ENCODE measurements at regions not wholly inside any gene's neighbourhood (a gene's known extent, or its start where the extent isn't known, plus 50 kb on each side); places are given as distances from the start of the nearest gene placed in this dataset.

DNA sequence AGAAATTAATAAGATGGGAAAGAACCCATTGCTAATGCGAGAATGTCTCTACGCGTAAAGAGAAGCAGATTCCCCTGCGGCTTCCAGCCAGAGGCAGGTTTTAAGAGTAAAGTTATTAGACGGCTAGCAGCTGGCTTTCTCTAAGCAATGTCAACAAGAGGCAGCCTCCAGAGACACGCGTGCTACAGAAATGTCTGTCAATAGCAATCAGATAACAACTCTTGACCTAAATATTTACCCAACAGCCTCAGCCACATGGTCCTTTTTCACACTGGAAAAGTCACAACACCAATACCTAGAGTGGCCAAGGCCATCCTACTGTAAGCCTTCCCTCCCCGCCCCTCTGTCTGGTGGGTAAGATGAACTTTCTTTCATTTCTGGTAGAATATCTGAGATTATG lies 146.0 kb upstream of the SFSWAP start:
- H3K9me3 ChIP-seq, result no peaks in the 10 kb centered on the region
- no peaks in the 10 kb centered on the region for H3K27me3 ChIP-seq
- H3K36me3 ChIP-seq, result no peaks in the 10 kb centered on the region
- no peak overlapping the region for H3K4me3 ChIP-seq
- DNase-seq (ENCODE audit: low spot score in 2 of 2), result no peak
- no peak overlapping the region for H3K27ac ChIP-seq
- H3K4me1 ChIP-seq, result no peaks in the 10 kb centered on the region
- intact Hi-C loops (cut with DNase I), result no loop called here
- TF ChIP-seq, protein P1, sequence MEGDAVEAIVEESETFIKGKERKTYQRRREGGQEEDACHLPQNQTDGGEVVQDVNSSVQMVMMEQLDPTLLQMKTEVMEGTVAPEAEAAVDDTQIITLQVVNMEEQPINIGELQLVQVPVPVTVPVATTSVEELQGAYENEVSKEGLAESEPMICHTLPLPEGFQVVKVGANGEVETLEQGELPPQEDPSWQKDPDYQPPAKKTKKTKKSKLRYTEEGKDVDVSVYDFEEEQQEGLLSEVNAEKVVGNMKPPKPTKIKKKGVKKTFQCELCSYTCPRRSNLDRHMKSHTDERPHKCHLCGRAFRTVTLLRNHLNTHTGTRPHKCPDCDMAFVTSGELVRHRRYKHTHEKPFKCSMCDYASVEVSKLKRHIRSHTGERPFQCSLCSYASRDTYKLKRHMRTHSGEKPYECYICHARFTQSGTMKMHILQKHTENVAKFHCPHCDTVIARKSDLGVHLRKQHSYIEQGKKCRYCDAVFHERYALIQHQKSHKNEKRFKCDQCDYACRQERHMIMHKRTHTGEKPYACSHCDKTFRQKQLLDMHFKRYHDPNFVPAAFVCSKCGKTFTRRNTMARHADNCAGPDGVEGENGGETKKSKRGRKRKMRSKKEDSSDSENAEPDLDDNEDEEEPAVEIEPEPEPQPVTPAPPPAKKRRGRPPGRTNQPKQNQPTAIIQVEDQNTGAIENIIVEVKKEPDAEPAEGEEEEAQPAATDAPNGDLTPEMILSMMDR (IDR thresholded peaks at IDR 0.05), result no peak

DNA sequence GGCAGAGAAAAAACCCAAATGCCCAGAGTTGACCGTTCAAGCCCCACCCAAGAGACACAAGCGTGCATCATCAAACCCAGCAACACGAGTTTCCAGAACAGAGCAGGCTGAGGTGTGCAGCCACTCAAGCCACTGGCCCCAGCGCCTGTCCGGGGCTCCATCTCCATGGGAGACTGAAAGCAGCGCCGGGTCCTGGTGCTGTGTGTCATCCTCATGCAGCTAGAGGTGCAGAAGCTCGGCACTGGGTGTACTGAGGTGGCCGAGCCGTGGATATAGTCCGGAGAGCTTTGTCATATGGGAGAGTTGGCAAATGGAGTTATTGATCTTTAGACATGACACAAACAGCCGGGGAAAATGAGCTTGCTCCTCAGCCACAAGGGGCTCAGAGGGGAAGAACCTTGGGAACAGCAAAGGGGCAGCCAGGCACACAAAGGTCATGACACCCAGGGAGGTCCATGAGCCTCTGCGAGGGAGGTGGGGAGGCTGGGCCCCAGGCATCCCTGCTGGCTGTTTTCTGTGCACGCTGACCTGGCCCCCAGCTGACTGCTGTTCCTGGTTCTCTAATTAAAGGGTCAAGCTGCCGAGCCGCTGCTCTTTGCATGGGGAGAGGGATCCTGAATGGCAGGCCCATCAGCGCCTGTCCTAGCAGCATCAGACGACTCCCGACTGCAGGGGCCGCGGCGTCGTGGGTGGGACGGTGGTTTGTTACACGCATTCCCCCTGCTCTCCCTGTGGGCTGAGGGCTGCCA lies 145.4 kb upstream of the SFSWAP start:
- TF ChIP-seq, protein P1 (IDR thresholded peaks at IDR 0.05), result no peak
- intact Hi-C loops (cut with DNase I), result no loop called here
- no peaks in the 10 kb centered on the region for H3K27me3 ChIP-seq

DNA sequence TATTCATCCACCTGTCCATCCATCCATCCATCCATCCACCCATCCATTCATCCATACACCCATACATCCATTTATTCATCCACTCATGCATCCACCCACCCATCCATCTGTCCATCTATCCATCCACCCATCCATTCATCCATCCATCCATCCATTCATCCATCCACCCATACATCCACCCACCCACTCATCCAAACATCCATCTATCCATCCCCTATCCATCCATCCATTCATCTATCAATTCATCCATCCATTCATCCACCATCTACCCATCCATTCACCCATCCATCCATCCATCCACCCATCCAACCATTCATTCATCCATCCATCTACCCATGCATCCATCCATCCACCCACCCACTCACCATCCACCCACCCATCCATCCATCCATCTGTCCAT lies 142.6 kb upstream of the SFSWAP start:
- Histone ChIP-seq H3K27me3 (no peaks in the 10 kb centered on the region), H3K36me3 (no peaks in the 10 kb centered on the region), H3K4me1 (no peaks in the 10 kb centered on the region), H3K9me3 (no peaks in the 10 kb centered on the region), H3K27ac (no peak overlapping the region), H3K4me3 (no peak overlapping the region)
- intact Hi-C loops (cut with DNase I), result no loop called here
- TF ChIP-seq, protein P1 (IDR thresholded peaks at IDR 0.05), result no peak
- no peak for DNase-seq (ENCODE audit: low spot score in 2 of 2)

More for the DNA sequence above, 145.4 kb upstream of the SFSWAP start:
- no peaks in the 10 kb centered on the region for H3K36me3 ChIP-seq
- no peak for DNase-seq (ENCODE audit: low spot score in 2 of 2)
- H3K4me1 ChIP-seq, result no peaks in the 10 kb centered on the region
- no peak overlapping the region for H3K27ac ChIP-seq
- H3K9me3 ChIP-seq, result no peaks in the 10 kb centered on the region
- H3K4me3 ChIP-seq, result no peak overlapping the region

DNA sequence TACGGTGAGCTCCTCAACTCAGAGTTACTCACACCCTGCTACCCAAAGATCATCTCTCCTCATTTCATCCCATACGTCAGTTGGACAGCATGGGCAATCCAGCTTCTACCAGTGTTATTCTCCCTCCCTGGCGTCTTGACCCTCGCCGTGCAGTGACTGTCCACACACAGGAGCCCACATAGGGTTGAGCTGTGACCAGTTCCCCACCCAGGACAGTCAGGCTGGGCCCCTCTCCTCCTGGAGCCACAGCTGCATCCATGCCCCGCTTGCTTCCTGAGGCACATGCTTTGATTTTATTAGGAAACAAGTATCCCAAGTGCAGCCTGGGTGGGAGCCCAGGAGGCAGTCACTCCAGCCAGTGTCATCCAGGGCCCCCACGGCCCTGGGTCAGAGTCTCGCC lies 140.3 kb upstream of the SFSWAP start:
- no peaks in the 10 kb centered on the region for H3K9me3 ChIP-seq
- H3K4me1 ChIP-seq, result no peaks in the 10 kb centered on the region
- no peaks in the 10 kb centered on the region for H3K27me3 ChIP-seq
- H3K36me3 ChIP-seq, result no peaks in the 10 kb centered on the region
- no peak for DNase-seq (ENCODE audit: low spot score in 2 of 2)
- no peak overlapping the region for H3K4me3 ChIP-seq
- intact Hi-C loops (cut with DNase I), result no loop called here
- no peak overlapping the region for H3K27ac ChIP-seq
- TF ChIP-seq, protein P1 (IDR thresholded peaks at IDR 0.05), result no peak

DNA sequence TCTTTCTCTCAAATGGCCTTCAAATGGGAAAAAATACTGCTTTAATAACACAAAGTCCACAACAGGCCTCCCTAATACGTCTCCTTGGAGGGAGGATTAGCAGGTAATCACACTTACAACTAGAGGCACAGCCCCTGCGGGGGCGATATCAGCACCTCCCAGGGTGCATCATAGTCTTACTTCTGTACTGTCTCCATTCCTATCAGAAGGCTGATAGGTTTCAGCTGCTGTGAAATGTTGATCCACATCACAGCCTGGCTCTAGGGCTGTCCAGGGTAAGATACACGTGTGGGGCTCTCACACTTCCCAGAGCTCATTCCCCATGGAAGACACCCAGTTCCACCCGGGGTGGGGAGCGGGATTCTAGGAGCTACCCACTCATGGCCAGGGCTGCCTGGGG lies 139.1 kb upstream of the SFSWAP start:
- no peak for DNase-seq (ENCODE audit: low spot score in 2 of 2)
- Histone ChIP-seq H3K27me3 (no peaks in the 10 kb centered on the region), H3K9me3 (no peaks in the 10 kb centered on the region)

More for the DNA sequence above, 139.1 kb upstream of the SFSWAP start:
- intact Hi-C loops (cut with DNase I), result no loop called here
- Histone ChIP-seq H3K36me3 (no peaks in the 10 kb centered on the region), H3K27ac (no peak overlapping the region), H3K4me3 (no peak overlapping the region), H3K4me1 (no peaks in the 10 kb centered on the region)
- TF ChIP-seq, protein P1 (IDR thresholded peaks at IDR 0.05), result no peak

Measured in ascending aorta (tissue), 2 donors.